Liver (tissue), 8 donors: ENCODE measurements at regions not wholly inside any gene's neighbourhood (a gene's known extent, or its start where the extent isn't known, plus 50 kb on each side); places are given as distances from the start of the nearest gene placed in this dataset.

ENCODE experiments used
- DNase-seq: peaks from one replicate; pipeline ENCODE4 v3.0.0-alpha.2; 2017; ENCODE audit warnings: low spot score
- H3K27ac ChIP-seq, 2 donors: one replicate each; pipeline ENCODE4 v1.7.0; 2013; ENCODE audit warnings: inconsistent platforms in 2 of 2, low read length in 2 of 2, control low read depth in 1 of 2, low read depth in 1 of 2, mild to moderate bottlenecking in 1 of 2
- H3K27me3 ChIP-seq, 4 donors: one replicate each; pipeline versions ENCODE4 v1.6.1 to v1.7.0; 2013; ENCODE audit warnings: low read length in 3 of 4, inconsistent platforms in 1 of 4, mild to moderate bottlenecking in 1 of 4, moderate library complexity in 1 of 4; ENCODE audit not compliant: control insufficient read depth in 4 of 4, insufficient read depth in 4 of 4
- H3K36me3 ChIP-seq, 4 donors: one replicate each; pipeline versions ENCODE4 v1.6.1 to v1.7.0; 2013; ENCODE audit warnings: low read length in 3 of 4, mild to moderate bottlenecking in 3 of 4, low read depth in 1 of 4, moderate library complexity in 1 of 4; ENCODE audit not compliant: control insufficient read depth in 4 of 4, insufficient read depth in 3 of 4
- H3K4me1 ChIP-seq, 4 donors: one replicate each; pipeline versions ENCODE4 v1.6.1 to v1.7.0; 2013; ENCODE audit warnings: low read length in 3 of 4, mild to moderate bottlenecking in 3 of 4, moderate library complexity in 1 of 4; ENCODE audit not compliant: control insufficient read depth in 4 of 4, insufficient read depth in 4 of 4
- H3K4me3 ChIP-seq, 3 donors: one replicate each; pipeline versions ENCODE4 v1.6.1 to v1.7.0; 2013; ENCODE audit warnings: low read length in 3 of 3, control low read depth in 1 of 3, low read depth in 1 of 3, mild to moderate bottlenecking in 1 of 3
- H3K9ac ChIP-seq, 2 donors: one replicate each; pipeline ENCODE4 v1.7.0; 2013; ENCODE audit warnings: low read length in 2 of 2, mild to moderate bottlenecking in 2 of 2, moderate library complexity in 2 of 2, control low read depth in 1 of 2, low read depth in 1 of 2
- H3K9me3 ChIP-seq, 4 donors: one replicate each; pipeline versions ENCODE4 v1.6.1 to v1.7.0; 2013; ENCODE audit warnings: low read length in 3 of 4; ENCODE audit not compliant: control insufficient read depth in 4 of 4
- ATF3 ChIP-seq: IDR thresholded peaks from 2 replicates; pipeline ENCODE4 v1.6.1; 2016; ENCODE audit warnings: antibody characterized with exemption
- CTCF ChIP-seq: fragments of 150-350 bp; IDR thresholded peaks from 2 replicates; pipeline ENCODE4 v1.5.1; 2017; ENCODE audit warnings: improper control_type of control experiment, low read depth, low read length; ENCODE audit not compliant: missing input control
- EGR1 ChIP-seq, 2 donors: IDR thresholded peaks; 2 replicates each; pipeline ENCODE4 v1.6.1; 2016 to 2018; ENCODE audit warnings: antibody characterized with exemption in 2 of 2, low read depth in 2 of 2
- FOXA1 ChIP-seq: IDR thresholded peaks from 2 replicates; pipeline ENCODE4 v1.6.1; 2016; ENCODE audit warnings: antibody characterized with exemption
- FOXA2 ChIP-seq: IDR thresholded peaks from 2 replicates; pipeline ENCODE4 v1.6.1; 2016; ENCODE audit warnings: antibody characterized with exemption
- GABPA ChIP-seq, 2 donors: IDR thresholded peaks in 1 of 2; conservative IDR thresholded peaks in 1 of 2; 2 replicates each; pipeline ENCODE4 v1.6.1; 2016; ENCODE audit warnings: antibody characterized with exemption in 2 of 2, mild to moderate bottlenecking in 1 of 2, moderate library complexity in 1 of 2
- HNF4A ChIP-seq, 2 donors: conservative IDR thresholded peaks; 2 replicates each; pipeline ENCODE4 v1.6.1; 2016; ENCODE audit warnings: antibody characterized with exemption in 2 of 2, mild to moderate bottlenecking in 2 of 2
- HNF4G ChIP-seq: IDR thresholded peaks from 2 replicates; pipeline ENCODE4 v1.6.1; 2016; ENCODE audit warnings: antibody characterized with exemption
- JUND ChIP-seq, 2 donors: IDR thresholded peaks; 2 replicates each; pipeline ENCODE4 v1.6.1; 2016; ENCODE audit warnings: antibody characterized with exemption in 2 of 2
- MAX ChIP-seq: IDR thresholded peaks from 2 replicates; pipeline ENCODE4 v1.6.1; 2016; ENCODE audit warnings: antibody characterized with exemption
- NR2F2 ChIP-seq: IDR thresholded peaks from 2 replicates; pipeline ENCODE4 v1.6.1; 2016; ENCODE audit warnings: antibody characterized with exemption
- RAD21 ChIP-seq, 2 donors: IDR thresholded peaks; 2 replicates each; pipeline ENCODE4 v1.6.1; 2016; ENCODE audit warnings: antibody characterized with exemption in 2 of 2, mild to moderate bottlenecking in 2 of 2
- RXRA ChIP-seq, 2 donors: IDR thresholded peaks; 2 replicates each; pipeline ENCODE4 v1.6.1; 2017 to 2018; ENCODE audit warnings: antibody characterized with exemption in 2 of 2, mild to moderate bottlenecking in 1 of 2
- SP1 ChIP-seq: IDR thresholded peaks from 2 replicates; pipeline ENCODE4 v1.6.1; 2018; ENCODE audit warnings: antibody characterized with exemption, mild to moderate bottlenecking
- TAF1 ChIP-seq: conservative IDR thresholded peaks from 2 replicates; pipeline ENCODE4 v1.6.1; 2016; ENCODE audit warnings: antibody characterized with exemption, mild to moderate bottlenecking
- YY1 ChIP-seq: IDR thresholded peaks from 2 replicates; pipeline ENCODE4 v1.6.1; 2016; ENCODE audit warnings: antibody characterized with exemption, mild to moderate bottlenecking
- WGBS: extraction: QIAGEN DNeasy Blood & Tissue Kit; methylation state at CpG from one replicate; pipeline ENCODE4 v1.1.7; 2013; 5-methylcytosine and 5-hydroxymethylcytosine counted together
- TF ChIP-seq, protein P1 (sequence below): IDR thresholded peaks from 2 replicates; pipeline ENCODE4 v1.6.1; 2016; ENCODE audit warnings: antibody characterized with exemption
- TF ChIP-seq, protein P2 (sequence below): IDR thresholded peaks from 2 replicates; pipeline ENCODE4 v1.6.1; 2016; ENCODE audit warnings: antibody characterized with exemption, mild to moderate bottlenecking
- donor health status: healthy.
- donor health status: healthy.
- donor health status: healthy.
- donor health status: healthy.
- donor health status: healthy.

DNA sequence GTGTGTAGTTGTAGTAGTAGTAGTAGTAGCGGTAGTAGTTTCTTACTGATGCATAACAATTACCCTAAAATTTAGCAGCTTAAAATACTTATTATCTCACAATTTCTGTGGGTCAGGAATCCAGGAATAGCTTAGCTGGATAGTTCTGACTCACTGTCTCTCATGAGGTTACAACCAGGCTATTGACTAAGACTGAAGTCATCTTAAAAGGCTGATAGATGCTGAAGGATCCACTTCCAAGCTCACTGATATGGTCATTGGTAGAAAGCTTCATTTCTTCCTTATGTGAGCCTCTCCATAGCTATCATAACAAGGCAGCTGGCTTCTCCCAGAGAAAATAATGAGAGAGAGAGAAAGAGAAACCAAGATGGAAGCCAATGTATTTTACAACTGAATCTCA lies 147.5 kb upstream of the FBXL17 start:
- H3K9me3 ChIP-seq, result peaks cover 0 to 11% (median 1%) of the 10 kb centered on the region in 4 donors
- no peak for TF ChIP-seq MAX
- TF ChIP-seq HNF4A (conservative IDR thresholded peaks at IDR 0.05), result no peak
- TF ChIP-seq EGR1 (IDR thresholded peaks at IDR 0.05; ENCODE audit: low read depth in 2 of 2), result no peak
- no peak for TF ChIP-seq FOXA1
- TF ChIP-seq YY1, result no peak
- no peak for TF ChIP-seq FOXA2
- no peak for TF ChIP-seq GABPA (IDR thresholded peaks at IDR 0.05 in 1 of 2, conservative IDR thresholded peaks at IDR 0.05 in 1 of 2)
- TF ChIP-seq CTCF, result no peak
- TF ChIP-seq, protein P1, sequence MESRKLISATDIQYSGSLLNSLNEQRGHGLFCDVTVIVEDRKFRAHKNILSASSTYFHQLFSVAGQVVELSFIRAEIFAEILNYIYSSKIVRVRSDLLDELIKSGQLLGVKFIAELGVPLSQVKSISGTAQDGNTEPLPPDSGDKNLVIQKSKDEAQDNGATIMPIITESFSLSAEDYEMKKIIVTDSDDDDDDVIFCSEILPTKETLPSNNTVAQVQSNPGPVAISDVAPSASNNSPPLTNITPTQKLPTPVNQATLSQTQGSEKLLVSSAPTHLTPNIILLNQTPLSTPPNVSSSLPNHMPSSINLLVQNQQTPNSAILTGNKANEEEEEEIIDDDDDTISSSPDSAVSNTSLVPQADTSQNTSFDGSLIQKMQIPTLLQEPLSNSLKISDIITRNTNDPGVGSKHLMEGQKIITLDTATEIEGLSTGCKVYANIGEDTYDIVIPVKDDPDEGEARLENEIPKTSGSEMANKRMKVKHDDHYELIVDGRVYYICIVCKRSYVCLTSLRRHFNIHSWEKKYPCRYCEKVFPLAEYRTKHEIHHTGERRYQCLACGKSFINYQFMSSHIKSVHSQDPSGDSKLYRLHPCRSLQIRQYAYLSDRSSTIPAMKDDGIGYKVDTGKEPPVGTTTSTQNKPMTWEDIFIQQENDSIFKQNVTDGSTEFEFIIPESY, result no peak
- no peak overlapping the region for H3K27ac ChIP-seq
- no peaks in the 10 kb centered on the region for H3K36me3 ChIP-seq
- H3K4me3 ChIP-seq, result no peak overlapping the region
- no peak overlapping the region for H3K9ac ChIP-seq
- DNase-seq, result no peak
- 0% methylated on average over 1 of the region's 1 CpG for WGBS
- no peaks in the 10 kb centered on the region for H3K4me1 ChIP-seq
- no peaks in the 10 kb centered on the region for H3K27me3 ChIP-seq

DNA sequence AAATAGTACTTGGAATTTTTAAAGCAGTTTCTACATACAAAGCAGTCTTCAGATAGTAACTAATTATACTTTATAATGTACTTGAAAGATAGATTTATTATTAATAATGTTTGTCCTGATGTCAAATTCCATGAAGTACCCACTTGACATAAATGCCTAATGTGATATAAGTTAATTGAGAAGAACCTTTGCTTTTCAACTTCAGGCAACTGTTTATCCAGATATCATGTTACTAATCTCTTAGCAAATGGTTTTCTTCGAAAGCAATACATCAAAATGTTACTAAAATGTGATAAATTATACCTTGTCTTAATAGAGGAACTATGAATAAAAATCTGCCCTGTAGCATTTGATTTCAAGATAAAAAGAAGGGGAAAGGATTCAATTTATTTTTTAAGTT lies 146.8 kb upstream of the FBXL17 start:
- H3K9me3 ChIP-seq, result peaks cover 0 to 11% (median 1%) of the 10 kb centered on the region in 4 donors
- TF ChIP-seq RAD21 (IDR thresholded peaks at IDR 0.05), result no peak
- no peak for TF ChIP-seq CTCF
- no peak for TF ChIP-seq FOXA1
- TF ChIP-seq EGR1 (IDR thresholded peaks at IDR 0.05; ENCODE audit: low read depth in 2 of 2), result no peak
- no peak for TF ChIP-seq HNF4G
- TF ChIP-seq FOXA2, result no peak
- TF ChIP-seq, protein P1, result no peak
- no peak for TF ChIP-seq GABPA (IDR thresholded peaks at IDR 0.05 in 1 of 2, conservative IDR thresholded peaks at IDR 0.05 in 1 of 2)
- TF ChIP-seq SP1, result no peak
- no peak for TF ChIP-seq TAF1
- no peak for TF ChIP-seq YY1
- no peak for TF ChIP-seq NR2F2
- no peak for TF ChIP-seq RXRA (IDR thresholded peaks at IDR 0.05)
- TF ChIP-seq ATF3, result no peak
- no peak for TF ChIP-seq HNF4A (conservative IDR thresholded peaks at IDR 0.05)
- TF ChIP-seq JUND (IDR thresholded peaks at IDR 0.05), result no peak
- TF ChIP-seq, protein P2, sequence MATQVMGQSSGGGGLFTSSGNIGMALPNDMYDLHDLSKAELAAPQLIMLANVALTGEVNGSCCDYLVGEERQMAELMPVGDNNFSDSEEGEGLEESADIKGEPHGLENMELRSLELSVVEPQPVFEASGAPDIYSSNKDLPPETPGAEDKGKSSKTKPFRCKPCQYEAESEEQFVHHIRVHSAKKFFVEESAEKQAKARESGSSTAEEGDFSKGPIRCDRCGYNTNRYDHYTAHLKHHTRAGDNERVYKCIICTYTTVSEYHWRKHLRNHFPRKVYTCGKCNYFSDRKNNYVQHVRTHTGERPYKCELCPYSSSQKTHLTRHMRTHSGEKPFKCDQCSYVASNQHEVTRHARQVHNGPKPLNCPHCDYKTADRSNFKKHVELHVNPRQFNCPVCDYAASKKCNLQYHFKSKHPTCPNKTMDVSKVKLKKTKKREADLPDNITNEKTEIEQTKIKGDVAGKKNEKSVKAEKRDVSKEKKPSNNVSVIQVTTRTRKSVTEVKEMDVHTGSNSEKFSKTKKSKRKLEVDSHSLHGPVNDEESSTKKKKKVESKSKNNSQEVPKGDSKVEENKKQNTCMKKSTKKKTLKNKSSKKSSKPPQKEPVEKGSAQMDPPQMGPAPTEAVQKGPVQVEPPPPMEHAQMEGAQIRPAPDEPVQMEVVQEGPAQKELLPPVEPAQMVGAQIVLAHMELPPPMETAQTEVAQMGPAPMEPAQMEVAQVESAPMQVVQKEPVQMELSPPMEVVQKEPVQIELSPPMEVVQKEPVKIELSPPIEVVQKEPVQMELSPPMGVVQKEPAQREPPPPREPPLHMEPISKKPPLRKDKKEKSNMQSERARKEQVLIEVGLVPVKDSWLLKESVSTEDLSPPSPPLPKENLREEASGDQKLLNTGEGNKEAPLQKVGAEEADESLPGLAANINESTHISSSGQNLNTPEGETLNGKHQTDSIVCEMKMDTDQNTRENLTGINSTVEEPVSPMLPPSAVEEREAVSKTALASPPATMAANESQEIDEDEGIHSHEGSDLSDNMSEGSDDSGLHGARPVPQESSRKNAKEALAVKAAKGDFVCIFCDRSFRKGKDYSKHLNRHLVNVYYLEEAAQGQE, result no peak
- H3K4me1 ChIP-seq, result no peaks in the 10 kb centered on the region
- WGBS, result 55% methylated on average over 1 of the region's 1 CpG
- H3K4me3 ChIP-seq, result no peak overlapping the region
- H3K9ac ChIP-seq, result no peak overlapping the region
- DNase-seq, result no peak
- no peak overlapping the region for H3K27ac ChIP-seq
- no peaks in the 10 kb centered on the region for H3K36me3 ChIP-seq
- no peaks in the 10 kb centered on the region for H3K27me3 ChIP-seq
